ENCODE measurements at regions not wholly inside any gene's neighbourhood (a gene's known extent, or its start where the extent isn't known, plus 50 kb on each side); places are given as distances from the start of the nearest gene placed in this dataset.

GRCh38 chr11:25659706-25660105 lies 672.2 kb upstream of the ANO3 start:
- H3K4me3 ChIP-seq (ENCODE audit: low read length): no peak overlapping the region
- DNase-seq (ENCODE audit: low read depth): no peak
- no peak for TF ChIP-seq CTCF (IDR thresholded peaks at IDR 0.05; ENCODE audit: insufficient read depth, low read depth, low read length, missing control alignments)

- TF ChIP-seq CTCF (IDR thresholded peaks at IDR 0.05; ENCODE audit: insufficient read depth, low read depth, low read length, missing control alignments): no peak
- no peak for DNase-seq (ENCODE audit: low read depth)
- H3K4me3 ChIP-seq (ENCODE audit: low read length): no peak overlapping the region
Measured at GRCh38 chr11:25667871-25668270, 664.1 kb upstream of the ANO3 start.

- TF ChIP-seq CTCF (IDR thresholded peaks at IDR 0.05; ENCODE audit: insufficient read depth, low read depth, low read length, missing control alignments): no peak
- peak; percentile 36 for DNase-seq (ENCODE audit: low read depth)
Measured at GRCh38 chr11:25691959-25692358, 640.0 kb upstream of the ANO3 start.

GRCh38 chr11:25702417-25702816 lies 629.5 kb upstream of the ANO3 start:
- no peak for DNase-seq (ENCODE audit: low read depth)
- no peak overlapping the region for H3K4me3 ChIP-seq (ENCODE audit: low read length)
- no peak for TF ChIP-seq CTCF (IDR thresholded peaks at IDR 0.05; ENCODE audit: insufficient read depth, low read depth, low read length, missing control alignments)

More at GRCh38 chr11:25691959-25692358, 640.0 kb upstream of the ANO3 start:
- no peak overlapping the region for H3K4me3 ChIP-seq (ENCODE audit: low read length)

- no peak for DNase-seq (ENCODE audit: low read depth)
- TF ChIP-seq CTCF (IDR thresholded peaks at IDR 0.05; ENCODE audit: insufficient read depth, low read depth, low read length, missing control alignments): no peak
- no peak overlapping the region for H3K4me3 ChIP-seq (ENCODE audit: low read length)
Measured at GRCh38 chr11:25710975-25711374, 621.0 kb upstream of the ANO3 start.

- H3K4me3 ChIP-seq (ENCODE audit: low read length): no peak overlapping the region
- no peak for DNase-seq (ENCODE audit: low read depth)
- no peak for TF ChIP-seq CTCF (IDR thresholded peaks at IDR 0.05; ENCODE audit: insufficient read depth, low read depth, low read length, missing control alignments)
Measured at GRCh38 chr11:25727944-25728343, 604.0 kb upstream of the ANO3 start.

GRCh38 chr11:25730230-25730629 lies 601.7 kb upstream of the ANO3 start:
- TF ChIP-seq CTCF (IDR thresholded peaks at IDR 0.05; ENCODE audit: insufficient read depth, low read depth, low read length, missing control alignments): no peak
- H3K4me3 ChIP-seq (ENCODE audit: low read length): no peak overlapping the region
- no peak for DNase-seq (ENCODE audit: low read depth)

Data from epithelial cell of esophagus (primary cell).